ENCODE measurements at regions not wholly inside any gene's neighbourhood (a gene's known extent, or its start where the extent isn't known, plus 50 kb on each side); places are given as distances from the start of the nearest gene placed in this dataset.

GRCh38 chrX:36927712-36928111 lies 80.5 kb upstream of the FAM47C start:
- TF ChIP-seq CTCF (IDR thresholded peaks at IDR 0.05; ENCODE audit: poor library complexity) (no peak), EZH2 (IDR thresholded peaks at IDR 0.05; ENCODE audit: borderline replicate concordance) (no peak)
